Panc1 (cell line): ENCODE measurements at regions not wholly inside any gene's neighbourhood (a gene's known extent, or its start where the extent isn't known, plus 50 kb on each side); places are given as distances from the start of the nearest gene placed in this dataset.

Experiments
- ATAC-seq: fragments of 200-7000 bp; cut with Tn5 transposase; 2 replicates; pipeline ENCODE4 v1.9.1; 2020; ENCODE audit warnings: mild to moderate bottlenecking, moderate library complexity
- BruUV-seq: library from RNA; stranded (reverse); fragments of 400-500 nt; replicated peaks from 2 replicates; lab custom pipeline; 2021; lab: Mats Ljungman, UMichigan
- CTCF ChIA-PET: fragments of 300-600 bp; sonication (Branson Sonifier 250); formaldehyde crosslinking; loops from one replicate; lab custom pipeline; 2022; ENCODE audit warnings: antibody characterized with exemption; lab: Charles Lee
- POLR2A ChIA-PET: fragments of 300-600 bp; sonication (Branson Sonifier 250); formaldehyde crosslinking; loops from one replicate; lab custom pipeline; 2022; ENCODE audit warnings: antibody characterized with exemption; lab: Charles Lee
- DNase-seq: peaks from one replicate; pipeline ENCODE4 v3.0.0-alpha.2; 2010; ENCODE audit warnings: low read depth, low spot score
- H3K27ac ChIP-seq: 2 replicates; pipeline ENCODE4 v1.5.1; 2011; ENCODE audit warnings: mild to moderate bottlenecking, low read length, inconsistent platforms
- H3K27me3 ChIP-seq: fragments of 200-500 bp; sonication (Bioruptor generic); 2 replicates; pipeline ENCODE4 v1.6.0; 2014; ENCODE audit warnings: low read length, inconsistent platforms; ENCODE audit not compliant: control insufficient read depth, insufficient read depth
- H3K36me3 ChIP-seq: fragments of 200-500 bp; sonication (Bioruptor generic); 2 replicates; pipeline ENCODE4 v1.5.1; 2014; ENCODE audit warnings: inconsistent platforms, mild to moderate bottlenecking, low read length, moderate library complexity; ENCODE audit not compliant: control insufficient read depth, insufficient read depth
- H3K4me1 ChIP-seq: 2 replicates; pipeline ENCODE4 v1.5.1; 2011; ENCODE audit warnings: inconsistent platforms, mild to moderate bottlenecking, low read length, moderate library complexity; ENCODE audit not compliant: control insufficient read depth, insufficient read depth
- H3K4me3 ChIP-seq, 2 experiments: 2 replicates each; pipeline ENCODE4 v1.5.1; 2011 to 2012; ENCODE audit warnings: low read depth in 2 of 2, low read length in 2 of 2, mild to moderate bottlenecking in 2 of 2, inconsistent platforms in 1 of 2, moderate library complexity in 1 of 2
- H3K9me3 ChIP-seq: fragments of 200-500 bp; sonication (Bioruptor generic); 2 replicates; pipeline ENCODE4 v1.5.1; 2014; ENCODE audit warnings: low read depth, mild to moderate bottlenecking, inconsistent platforms, low read length, moderate library complexity; ENCODE audit not compliant: control insufficient read depth, insufficient read depth
- POLR2AphosphoS5 ChIP-seq: IDR thresholded peaks from 2 replicates; pipeline ENCODE4 v1.6.1; 2012; ENCODE audit warnings: mild to moderate bottlenecking, low read depth, low read length, moderate library complexity
- SIN3A ChIP-seq: IDR thresholded peaks from 2 replicates; pipeline ENCODE4 v1.6.1; 2012; ENCODE audit warnings: low read depth, mild to moderate bottlenecking, low read length, moderate library complexity, borderline replicate concordance; ENCODE audit not compliant: insufficient read depth
- TCF7L2 ChIP-seq: IDR thresholded peaks from 2 replicates; pipeline ENCODE4 v1.6.1; 2011; ENCODE audit warnings: mild to moderate bottlenecking, low read depth, low read length, inconsistent platforms
- in situ Hi-C: cut with HindIII; loops from 2 replicates; pipeline ENCODE4 v1.10.0; 2016; ENCODE audit warnings: low sequenced_read_pairs, low pct_unique_long_range_greater_than_20kb
- intact Hi-C: fragments of 100-400 bp; cut with micrococcal nuclease; formaldehyde crosslinking; loops from one replicate; pipeline ENCODE4 v1.10.0; 2022; ENCODE audit not compliant: unreplicated experiment
- TF ChIP-seq, protein P1 (sequence below): fragments of 450-650 bp; IDR thresholded peaks from 2 replicates; pipeline ENCODE4 v1.5.1; 2017; ENCODE audit warnings: mild to moderate bottlenecking
- TF ChIP-seq, protein P2 (sequence below), 2 experiments: IDR thresholded peaks; 2 replicates each; pipeline ENCODE4 v1.6.1; 2011 to 2012; ENCODE audit warnings: low read depth in 2 of 2, control low read depth in 1 of 2, low read length in 1 of 2, mild to moderate bottlenecking in 1 of 2, moderate library complexity in 1 of 2; ENCODE audit not compliant: insufficient read depth in 1 of 2

DNA sequence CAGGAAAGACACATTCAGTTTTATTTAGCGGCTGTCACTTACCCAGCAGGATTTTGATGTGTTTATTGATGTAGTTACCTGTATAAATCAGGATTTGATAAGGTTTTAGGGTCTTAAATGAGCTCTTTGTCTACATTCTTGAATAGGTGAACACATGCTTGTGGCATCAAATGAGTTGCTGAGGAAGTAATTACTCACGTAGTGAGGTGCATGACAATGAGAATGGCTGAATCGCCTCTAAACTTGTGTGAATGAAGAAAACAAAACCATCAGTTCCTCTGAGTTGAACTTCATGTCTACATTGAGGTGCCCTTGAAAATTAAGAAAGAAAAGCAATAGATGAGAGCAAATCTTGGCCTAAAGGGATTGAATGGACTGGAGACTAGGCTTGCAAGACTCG is 245.6 kb upstream of the SATB1 start:
- no peaks in the 10 kb centered on the region for H3K9me3 ChIP-seq
- no peaks in the 10 kb centered on the region for H3K36me3 ChIP-seq
- no peak overlapping the region for H3K4me3 ChIP-seq
- H3K27me3 ChIP-seq = no peaks in the 10 kb centered on the region
- no TSS peak for BruUV-seq
- no peak for TF ChIP-seq SIN3A
- TF ChIP-seq, protein P1, sequence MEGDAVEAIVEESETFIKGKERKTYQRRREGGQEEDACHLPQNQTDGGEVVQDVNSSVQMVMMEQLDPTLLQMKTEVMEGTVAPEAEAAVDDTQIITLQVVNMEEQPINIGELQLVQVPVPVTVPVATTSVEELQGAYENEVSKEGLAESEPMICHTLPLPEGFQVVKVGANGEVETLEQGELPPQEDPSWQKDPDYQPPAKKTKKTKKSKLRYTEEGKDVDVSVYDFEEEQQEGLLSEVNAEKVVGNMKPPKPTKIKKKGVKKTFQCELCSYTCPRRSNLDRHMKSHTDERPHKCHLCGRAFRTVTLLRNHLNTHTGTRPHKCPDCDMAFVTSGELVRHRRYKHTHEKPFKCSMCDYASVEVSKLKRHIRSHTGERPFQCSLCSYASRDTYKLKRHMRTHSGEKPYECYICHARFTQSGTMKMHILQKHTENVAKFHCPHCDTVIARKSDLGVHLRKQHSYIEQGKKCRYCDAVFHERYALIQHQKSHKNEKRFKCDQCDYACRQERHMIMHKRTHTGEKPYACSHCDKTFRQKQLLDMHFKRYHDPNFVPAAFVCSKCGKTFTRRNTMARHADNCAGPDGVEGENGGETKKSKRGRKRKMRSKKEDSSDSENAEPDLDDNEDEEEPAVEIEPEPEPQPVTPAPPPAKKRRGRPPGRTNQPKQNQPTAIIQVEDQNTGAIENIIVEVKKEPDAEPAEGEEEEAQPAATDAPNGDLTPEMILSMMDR = no peak
- POLR2A ChIA-PET = no interaction called here
- H3K4me1 ChIP-seq = no peaks in the 10 kb centered on the region
- DNase-seq (no peak), ATAC-seq (no peak)
- in situ Hi-C loops = no loop called here
- intact Hi-C loops = no loop called here
- CTCF ChIA-PET = no interaction called here
- H3K27ac ChIP-seq = no peak overlapping the region

DNA sequence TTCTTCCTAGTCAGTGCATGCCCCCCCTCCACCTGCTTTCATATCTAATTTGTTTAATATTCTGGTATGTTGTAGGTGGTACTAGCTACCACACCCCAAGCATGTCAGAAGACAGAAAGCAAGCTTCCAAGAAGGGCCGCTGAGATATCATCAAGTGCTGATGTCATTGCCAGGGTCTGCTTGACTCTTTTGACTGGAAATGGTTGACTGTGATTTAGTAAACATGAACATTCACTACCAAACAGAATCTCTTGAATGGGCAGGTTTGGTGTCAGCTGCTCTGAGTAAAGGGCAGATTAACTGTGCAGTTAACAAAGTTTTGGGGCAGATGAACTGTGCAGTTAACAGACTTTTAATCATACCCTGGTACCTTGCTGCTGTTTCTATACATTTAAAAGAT is 244.2 kb upstream of the SATB1 start:
- no peak overlapping the region for H3K4me3 ChIP-seq
- in situ Hi-C loops = no loop called here
- ATAC-seq (no peak), DNase-seq (no peak)
- CTCF ChIA-PET = no interaction called here
- no peaks in the 10 kb centered on the region for H3K4me1 ChIP-seq
- no peak overlapping the region for H3K27ac ChIP-seq
- TF ChIP-seq TCF7L2 = no peak
- TF ChIP-seq, protein P2, sequence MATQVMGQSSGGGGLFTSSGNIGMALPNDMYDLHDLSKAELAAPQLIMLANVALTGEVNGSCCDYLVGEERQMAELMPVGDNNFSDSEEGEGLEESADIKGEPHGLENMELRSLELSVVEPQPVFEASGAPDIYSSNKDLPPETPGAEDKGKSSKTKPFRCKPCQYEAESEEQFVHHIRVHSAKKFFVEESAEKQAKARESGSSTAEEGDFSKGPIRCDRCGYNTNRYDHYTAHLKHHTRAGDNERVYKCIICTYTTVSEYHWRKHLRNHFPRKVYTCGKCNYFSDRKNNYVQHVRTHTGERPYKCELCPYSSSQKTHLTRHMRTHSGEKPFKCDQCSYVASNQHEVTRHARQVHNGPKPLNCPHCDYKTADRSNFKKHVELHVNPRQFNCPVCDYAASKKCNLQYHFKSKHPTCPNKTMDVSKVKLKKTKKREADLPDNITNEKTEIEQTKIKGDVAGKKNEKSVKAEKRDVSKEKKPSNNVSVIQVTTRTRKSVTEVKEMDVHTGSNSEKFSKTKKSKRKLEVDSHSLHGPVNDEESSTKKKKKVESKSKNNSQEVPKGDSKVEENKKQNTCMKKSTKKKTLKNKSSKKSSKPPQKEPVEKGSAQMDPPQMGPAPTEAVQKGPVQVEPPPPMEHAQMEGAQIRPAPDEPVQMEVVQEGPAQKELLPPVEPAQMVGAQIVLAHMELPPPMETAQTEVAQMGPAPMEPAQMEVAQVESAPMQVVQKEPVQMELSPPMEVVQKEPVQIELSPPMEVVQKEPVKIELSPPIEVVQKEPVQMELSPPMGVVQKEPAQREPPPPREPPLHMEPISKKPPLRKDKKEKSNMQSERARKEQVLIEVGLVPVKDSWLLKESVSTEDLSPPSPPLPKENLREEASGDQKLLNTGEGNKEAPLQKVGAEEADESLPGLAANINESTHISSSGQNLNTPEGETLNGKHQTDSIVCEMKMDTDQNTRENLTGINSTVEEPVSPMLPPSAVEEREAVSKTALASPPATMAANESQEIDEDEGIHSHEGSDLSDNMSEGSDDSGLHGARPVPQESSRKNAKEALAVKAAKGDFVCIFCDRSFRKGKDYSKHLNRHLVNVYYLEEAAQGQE (IDR thresholded peaks at IDR 0.05; ENCODE audit: insufficient read depth in 1 of 2, low read depth in 2 of 2, low read length in 1 of 2) = no peak
- TF ChIP-seq, protein P1 = no peak
- no peak for TF ChIP-seq POLR2AphosphoS5
- no peak for TF ChIP-seq SIN3A
- no TSS peak for BruUV-seq
- H3K9me3 ChIP-seq = no peaks in the 10 kb centered on the region
- no peaks in the 10 kb centered on the region for H3K27me3 ChIP-seq
- POLR2A ChIA-PET = no interaction called here
- intact Hi-C loops = no loop called here
- H3K36me3 ChIP-seq = no peaks in the 10 kb centered on the region
